Left forelimb (tissue), 1 donor: ENCODE measurements at regions not wholly inside any gene's neighbourhood (a gene's known extent, or its start where the extent isn't known, plus 50 kb on each side); places are given as distances from the start of the nearest gene placed in this dataset.
A peak's percentile ranks its signal among the peaks of the same experiment; 100 is the strongest.

Source experiments
- DNase-seq: peaks from one replicate; pipeline ENCODE4 v3.0.0-alpha.2; 2018; ENCODE audit warnings: low spot score

- DNase-seq: no peak
These were observed 671.6 kb downstream of the MATN1 start for GRCh38 chr1:30051777-30052176.

GRCh38 chr1:30049748-30050296 is 673.6 kb downstream of the MATN1 start:
- DNase-seq: peak; percentile 30

- DNase-seq: peak; percentile 25
These were observed 674.5 kb downstream of the MATN1 start for GRCh38 chr1:30048905-30049304.

- peak; percentile 28 for DNase-seq
These were observed 675.8 kb downstream of the MATN1 start for GRCh38 chr1:30047576-30047975.

GRCh38 chr1:30046751-30047150 is 676.6 kb downstream of the MATN1 start:
- DNase-seq: peak; percentile 38

- DNase-seq: peak; percentile 49
These were observed 677.9 kb downstream of the MATN1 start for GRCh38 chr1:30045304-30046090.

GRCh38 chr1:30044656-30045144 is 678.7 kb downstream of the MATN1 start:
- DNase-seq: no peak

- DNase-seq: no peak
These were observed 679.5 kb downstream of the MATN1 start for GRCh38 chr1:30043731-30044408.

- DNase-seq: no peak
These were observed 680.1 kb downstream of the MATN1 start for GRCh38 chr1:30043256-30043655.

GRCh38 chr1:30042438-30043147 is 680.8 kb downstream of the MATN1 start:
- no peak for DNase-seq

GRCh38 chr1:30041741-30042437 is 681.5 kb downstream of the MATN1 start:
- no peak for DNase-seq

- no peak for DNase-seq
These were observed 683.0 kb downstream of the MATN1 start for GRCh38 chr1:30040081-30041019.

- no peak for DNase-seq
These were observed 683.9 kb downstream of the MATN1 start for GRCh38 chr1:30039354-30040080.

GRCh38 chr1:30038134-30039025 is 685.0 kb downstream of the MATN1 start:
- no peak for DNase-seq

GRCh38 chr1:30037251-30038118 is 685.9 kb downstream of the MATN1 start:
- DNase-seq: no peak

GRCh38 chr1:30036666-30037065 is 686.7 kb downstream of the MATN1 start:
- no peak for DNase-seq

- DNase-seq: no peak
These were observed 687.2 kb downstream of the MATN1 start for GRCh38 chr1:30036229-30036547.
